22Rv1 (cell line): ENCODE measurements at regions not wholly inside any gene's neighbourhood (a gene's known extent, or its start where the extent isn't known, plus 50 kb on each side); places are given as distances from the start of the nearest gene placed in this dataset.

Experiments used
- H3K27ac ChIP-seq: fragments of 450-650 bp; 2 replicates; pipeline ENCODE4 v1.5.1; 2017
- CTCF ChIP-seq: fragments of 450-650 bp; IDR thresholded peaks from 2 replicates; pipeline ENCODE4 v1.5.1; 2017; ENCODE audit warnings: mild to moderate bottlenecking
- ZFX ChIP-seq: fragments of 450-650 bp; IDR thresholded peaks from 2 replicates; pipeline ENCODE4 v1.6.1; 2017; ENCODE audit warnings: antibody characterized with exemption, borderline replicate concordance

GRCh38 chr14:29178971-29179370, 412.4 kb downstream of the FOXG1 start:
- no peak overlapping the region for H3K27ac ChIP-seq
- TF ChIP-seq CTCF (no peak), ZFX (no peak)

- TF ChIP-seq CTCF (no peak), ZFX (no peak)
- no peak overlapping the region for H3K27ac ChIP-seq
Observed at GRCh38 chr14:29191092-29191491, 424.5 kb downstream of the FOXG1 start.

DNA sequence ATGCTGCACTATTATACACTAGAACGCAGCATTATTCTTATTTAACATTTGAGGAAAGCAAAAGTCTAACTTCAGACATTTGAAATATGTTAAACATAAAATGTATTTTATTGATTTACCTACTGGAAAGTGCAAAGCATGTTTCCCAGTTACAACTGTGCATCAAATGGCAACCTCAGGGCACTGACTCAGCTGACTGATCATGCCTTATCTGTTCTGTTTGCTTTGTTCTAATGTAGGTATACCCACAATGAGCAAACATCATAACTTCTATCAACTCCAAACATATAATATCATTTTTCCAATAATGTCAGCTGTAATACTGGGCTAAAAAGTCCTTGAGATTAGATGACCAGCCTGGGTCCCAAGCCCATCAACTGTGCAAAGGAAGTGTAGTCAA, 431.0 kb downstream of the FOXG1 start:
- TF ChIP-seq ZFX (no peak), CTCF (no peak)

GRCh38 chr14:29205658-29206057, 439.1 kb downstream of the FOXG1 start:
- TF ChIP-seq ZFX (no peak), CTCF (no peak)
- H3K27ac ChIP-seq: no peak overlapping the region

More for the DNA sequence above, 431.0 kb downstream of the FOXG1 start:
- no peak overlapping the region for H3K27ac ChIP-seq

GRCh38 chr14:29215853-29216252, 449.3 kb downstream of the FOXG1 start:
- no peak overlapping the region for H3K27ac ChIP-seq
- TF ChIP-seq ZFX: no peak
- no peak for TF ChIP-seq CTCF

DNA sequence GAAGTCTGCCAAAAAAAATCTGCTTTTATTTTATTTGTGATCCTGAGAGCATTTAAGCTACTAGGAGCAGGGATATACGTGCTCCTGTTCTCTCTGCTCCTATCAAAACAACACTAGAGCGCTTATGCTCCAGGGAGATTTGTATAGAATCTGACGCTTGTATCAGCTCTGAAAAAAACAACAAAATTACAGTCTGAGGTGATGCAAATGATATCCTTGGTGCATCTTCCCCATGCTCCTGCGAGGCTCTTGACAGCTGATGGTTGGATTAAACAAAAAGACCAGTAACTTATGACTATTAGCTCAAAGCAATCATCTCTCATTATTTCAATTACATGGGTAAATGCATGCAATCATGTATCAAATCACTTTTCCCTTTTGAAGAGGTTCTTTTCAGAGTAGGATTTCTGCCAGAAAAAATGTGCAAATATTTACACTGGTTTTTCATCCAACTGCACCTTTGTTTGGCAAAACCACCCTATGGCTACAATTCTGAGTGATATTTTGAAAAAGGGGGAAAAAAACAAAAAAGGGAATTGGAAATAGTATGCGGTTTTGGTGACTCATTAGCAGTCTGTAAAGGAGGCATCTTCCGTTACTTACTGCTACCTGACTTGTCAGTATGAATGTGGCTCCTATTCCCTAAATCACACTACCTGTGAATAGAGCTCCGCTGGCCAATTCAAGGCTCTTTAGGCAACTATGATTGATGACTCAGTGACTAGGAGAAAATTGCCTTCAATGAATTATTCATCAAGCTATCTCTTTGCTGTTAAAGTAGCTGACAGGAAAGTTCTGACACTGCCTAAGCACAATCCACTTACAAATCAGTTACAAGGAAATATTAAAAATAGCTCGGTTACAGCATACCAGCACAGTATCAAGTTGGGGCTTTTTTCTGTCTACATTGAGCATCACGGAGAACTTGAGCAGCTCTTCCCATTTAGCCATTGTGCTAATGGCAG, 450.0 kb downstream of the FOXG1 start:
- TF ChIP-seq ZFX: no peak
- TF ChIP-seq CTCF: no peak
- no peak overlapping the region for H3K27ac ChIP-seq

GRCh38 chr14:29217813-29218450, 451.3 kb downstream of the FOXG1 start:
- no peak overlapping the region for H3K27ac ChIP-seq
- TF ChIP-seq CTCF: no peak
- TF ChIP-seq ZFX: no peak
